ENCODE measurements at regions not wholly inside any gene's neighbourhood (a gene's known extent, or its start where the extent isn't known, plus 50 kb on each side); places are given as distances from the start of the nearest gene placed in this dataset.
"Not testable (repeated sequence)": the region's sequence is repeated elsewhere in the genome, so short reads cannot be mapped to it uniquely, and the experiment has no call there.

DNA sequence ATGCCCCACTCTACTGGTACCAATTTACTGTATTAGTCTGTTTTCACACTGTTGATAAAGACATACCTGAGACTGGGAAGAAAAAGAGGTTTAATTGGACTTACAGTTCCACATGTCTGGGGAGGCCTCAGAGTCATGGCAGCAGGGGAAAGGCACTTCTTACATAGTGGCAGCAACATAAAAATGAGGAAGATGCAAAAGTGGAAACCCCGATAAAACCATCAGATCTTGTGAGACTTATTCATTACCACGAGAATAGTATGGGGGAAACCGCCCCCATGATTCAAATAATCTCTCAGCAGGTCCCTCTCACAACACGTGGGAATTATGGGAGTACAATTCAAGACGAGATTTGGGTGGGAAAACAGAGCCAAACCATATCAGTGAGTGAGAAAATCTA lies 251.2 kb downstream of the SATB1 start:
- H3K36me3 Mint-ChIP-seq; H3K36me3 ChIP-seq (ENCODE audit: insufficient read depth, low read length); H3K27ac Mint-ChIP-seq; H3K9me3 ChIP-seq (ENCODE audit: control insufficient read depth in 1 of 2, low read length in 2 of 2); H3K4me3 Mint-ChIP-seq; H3K4me3 ChIP-seq (ENCODE audit: low read length in 2 of 2); H3K27ac ChIP-seq (ENCODE audit: low read depth, low read length); H3K4me1 Mint-ChIP-seq; H3K9me3 Mint-ChIP-seq; intact Hi-C loops (cut with micrococcal nuclease); DNase-seq; H3K27me3 ChIP-seq (ENCODE audit: insufficient read depth, low read length); CTCF ChIA-PET (ENCODE audit: partially characterized antibody); POLR2A ChIA-PET (ENCODE audit: partially characterized antibody); H3K27me3 Mint-ChIP-seq; H3K4me1 ChIP-seq (ENCODE audit: insufficient read depth, low read length): not testable (repeated sequence)

DNA sequence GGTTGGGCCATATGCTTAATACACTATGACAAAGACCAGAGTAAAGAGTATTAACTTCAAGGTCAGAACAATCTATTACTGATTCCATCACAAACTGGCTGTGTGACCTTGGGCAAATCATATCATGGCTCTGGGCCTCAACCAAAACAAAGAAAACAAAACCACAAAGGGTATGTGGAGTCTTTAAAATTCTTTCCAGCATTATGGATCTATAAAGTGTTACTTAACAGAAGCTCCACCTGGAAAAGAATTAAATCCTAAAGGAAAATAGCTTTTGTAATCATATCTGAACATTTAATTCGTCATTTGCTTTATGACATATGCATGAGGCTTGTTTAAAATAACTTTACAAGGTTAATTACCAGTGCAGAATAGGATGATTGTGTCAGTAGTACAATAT lies 265.5 kb downstream of the SATB1 start:
- intact Hi-C loops (cut with micrococcal nuclease): no loop called here
- Histone ChIP-seq H3K4me1 (ENCODE audit: insufficient read depth, low read length) (no peaks in the 10 kb centered on the region), H3K9me3 (ENCODE audit: control insufficient read depth in 1 of 2, low read length in 2 of 2) (no peaks in the 10 kb centered on the region), H3K36me3 (ENCODE audit: insufficient read depth, low read length) (no peaks in the 10 kb centered on the region), H3K27me3 (ENCODE audit: insufficient read depth, low read length) (no peaks in the 10 kb centered on the region), H3K27ac (ENCODE audit: low read depth, low read length) (no peak overlapping the region), H3K4me3 (ENCODE audit: low read length in 2 of 2) (no peak overlapping the region)
- Mint-ChIP-seq H3K36me3 (no peaks in the 10 kb centered on the region), H3K4me3 (no peak overlapping the region), H3K4me1 (no peaks in the 10 kb centered on the region), H3K27me3 (peaks cover 4 to 9% of the 10 kb centered on the region in 2 donors), H3K9me3 (no peaks in the 10 kb centered on the region), H3K27ac (no peak overlapping the region)
- no peak for DNase-seq
- POLR2A ChIA-PET (ENCODE audit: partially characterized antibody): no interaction called here
- CTCF ChIA-PET (ENCODE audit: partially characterized antibody): no interaction called here

GRCh38 chr3:18153571-18154173 lies 271.5 kb downstream of the SATB1 start:
- POLR2A ChIA-PET (ENCODE audit: partially characterized antibody): no interaction called here
- no peaks in the 10 kb centered on the region for H3K27me3 ChIP-seq (ENCODE audit: insufficient read depth, low read length)
- H3K27ac ChIP-seq (ENCODE audit: low read depth, low read length): no peak overlapping the region
- H3K9me3 ChIP-seq (ENCODE audit: control insufficient read depth in 1 of 2, low read length in 2 of 2): no peaks in the 10 kb centered on the region
- no peaks in the 10 kb centered on the region for H3K36me3 ChIP-seq (ENCODE audit: insufficient read depth, low read length)
- no peaks in the 10 kb centered on the region for H3K4me1 ChIP-seq (ENCODE audit: insufficient read depth, low read length)
- Mint-ChIP-seq H3K4me1 (no peaks in the 10 kb centered on the region), H3K36me3 (no peaks in the 10 kb centered on the region), H3K9me3 (no peaks in the 10 kb centered on the region), H3K4me3 (no peak overlapping the region), H3K27me3 (peaks cover 2 to 10% of the 10 kb centered on the region in 2 donors), H3K27ac (no peak overlapping the region)
- CTCF ChIA-PET (ENCODE audit: partially characterized antibody): interaction anchor here (0.9 kb wide), 1 partner anchor 12 kb away, joined by 4 read pairs; no protein-coding TSS in a partner anchor
- no peak overlapping the region for H3K4me3 ChIP-seq (ENCODE audit: low read length in 2 of 2)
- DNase-seq: no peak
- intact Hi-C loops (cut with micrococcal nuclease): no loop called here

- H3K27me3 ChIP-seq (ENCODE audit: insufficient read depth, low read length): no peaks in the 10 kb centered on the region
- no peaks in the 10 kb centered on the region for H3K36me3 ChIP-seq (ENCODE audit: insufficient read depth, low read length)
- no peak overlapping the region for H3K4me3 ChIP-seq (ENCODE audit: low read length in 2 of 2)
- no peak overlapping the region for H3K27ac ChIP-seq (ENCODE audit: low read depth, low read length)
- Mint-ChIP-seq H3K36me3 (no peaks in the 10 kb centered on the region), H3K4me1 (no peaks in the 10 kb centered on the region), H3K9me3 (no peaks in the 10 kb centered on the region), H3K4me3 (no peak overlapping the region), H3K27ac (no peak overlapping the region), H3K27me3 (peaks cover 3 to 10% of the 10 kb centered on the region in 2 donors)
- ChIA-PET CTCF (ENCODE audit: partially characterized antibody) (no interaction called here), POLR2A (ENCODE audit: partially characterized antibody) (no interaction called here)
- intact Hi-C loops (cut with micrococcal nuclease): no loop called here
- DNase-seq: no peak
- no peaks in the 10 kb centered on the region for H3K4me1 ChIP-seq (ENCODE audit: insufficient read depth, low read length)
- H3K9me3 ChIP-seq (ENCODE audit: control insufficient read depth in 1 of 2, low read length in 2 of 2): no peaks in the 10 kb centered on the region
Observed at GRCh38 chr3:18151199-18151598, 273.9 kb downstream of the SATB1 start.

DNA sequence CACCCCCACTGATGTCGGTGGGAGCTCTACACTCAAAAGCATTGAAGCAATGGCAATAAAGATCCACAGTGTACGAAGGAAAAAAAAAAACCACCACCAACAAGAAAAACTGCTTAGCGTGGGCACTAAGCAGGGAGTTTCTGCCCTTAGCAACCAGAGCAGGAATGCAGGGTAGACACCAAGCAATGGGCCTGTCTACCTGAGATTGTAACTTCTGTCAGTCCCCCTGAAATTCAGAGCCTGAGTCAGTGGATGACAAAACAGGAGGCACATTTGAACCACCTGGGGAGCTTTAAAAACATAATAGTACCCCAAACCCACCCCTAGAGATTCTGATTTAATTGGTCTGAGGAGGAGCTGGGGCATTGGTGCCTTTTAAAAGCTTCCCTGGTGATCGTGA lies 275.2 kb downstream of the SATB1 start:
- Mint-ChIP-seq H3K27me3 (peaks cover 3 to 10% of the 10 kb centered on the region in 2 donors), H3K4me1 (no peaks in the 10 kb centered on the region), H3K4me3 (no peak overlapping the region), H3K9me3 (peaks cover 0 to 2% (median 0%) of the 10 kb centered on the region in 8 donors), H3K36me3 (no peaks in the 10 kb centered on the region), H3K27ac (no peak overlapping the region)
- intact Hi-C loops (cut with micrococcal nuclease): no loop called here
- Histone ChIP-seq H3K27ac (ENCODE audit: low read depth, low read length) (no peak overlapping the region), H3K4me3 (ENCODE audit: low read length in 2 of 2) (no peak overlapping the region), H3K36me3 (ENCODE audit: insufficient read depth, low read length) (no peaks in the 10 kb centered on the region), H3K27me3 (ENCODE audit: insufficient read depth, low read length) (no peaks in the 10 kb centered on the region), H3K9me3 (ENCODE audit: control insufficient read depth in 1 of 2, low read length in 2 of 2) (no peaks in the 10 kb centered on the region), H3K4me1 (ENCODE audit: insufficient read depth, low read length) (no peaks in the 10 kb centered on the region)
- ChIA-PET CTCF (ENCODE audit: partially characterized antibody) (no interaction called here), POLR2A (ENCODE audit: partially characterized antibody) (no interaction called here)
- no peak for DNase-seq

GRCh38 chr3:18149386-18149785 lies 275.8 kb downstream of the SATB1 start:
- Mint-ChIP-seq H3K27me3 (peaks cover 3 to 10% of the 10 kb centered on the region in 2 donors), H3K4me1 (no peaks in the 10 kb centered on the region), H3K4me3 (no peak overlapping the region), H3K9me3 (peaks cover 0 to 2% (median 0%) of the 10 kb centered on the region in 8 donors), H3K27ac (no peak overlapping the region), H3K36me3 (no peaks in the 10 kb centered on the region)
- no peaks in the 10 kb centered on the region for H3K27me3 ChIP-seq (ENCODE audit: insufficient read depth, low read length)
- intact Hi-C loops (cut with micrococcal nuclease): no loop called here
- CTCF ChIA-PET (ENCODE audit: partially characterized antibody): no interaction called here
- H3K4me3 ChIP-seq (ENCODE audit: low read length in 2 of 2): no peak overlapping the region
- POLR2A ChIA-PET (ENCODE audit: partially characterized antibody): no interaction called here
- H3K9me3 ChIP-seq (ENCODE audit: control insufficient read depth in 1 of 2, low read length in 2 of 2): no peaks in the 10 kb centered on the region
- no peak overlapping the region for H3K27ac ChIP-seq (ENCODE audit: low read depth, low read length)
- no peaks in the 10 kb centered on the region for H3K4me1 ChIP-seq (ENCODE audit: insufficient read depth, low read length)
- no peak for DNase-seq
- H3K36me3 ChIP-seq (ENCODE audit: insufficient read depth, low read length): no peaks in the 10 kb centered on the region

DNA sequence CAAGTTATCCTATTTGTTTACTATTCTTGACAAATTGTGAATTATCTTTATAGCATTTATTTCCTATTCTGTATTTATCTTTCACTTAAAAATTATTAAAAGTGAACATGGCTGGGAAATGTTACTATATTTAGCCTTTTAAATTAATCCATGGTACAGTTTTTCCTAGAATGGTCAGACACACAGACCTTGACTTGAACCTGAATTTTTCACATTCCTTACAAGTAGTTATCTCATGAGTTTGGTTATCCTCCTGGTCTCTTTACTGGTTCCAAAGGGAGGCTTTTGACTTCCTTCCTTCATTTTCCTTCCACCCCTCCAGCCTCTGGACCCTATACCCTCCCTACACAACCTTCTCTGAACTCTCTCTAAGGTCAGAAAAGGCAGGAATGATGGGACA lies 280.6 kb downstream of the SATB1 start:
- Histone ChIP-seq H3K36me3 (ENCODE audit: insufficient read depth, low read length) (no peaks in the 10 kb centered on the region), H3K4me1 (ENCODE audit: insufficient read depth, low read length) (no peaks in the 10 kb centered on the region), H3K27me3 (ENCODE audit: insufficient read depth, low read length) (no peaks in the 10 kb centered on the region), H3K4me3 (ENCODE audit: low read length in 2 of 2) (no peak overlapping the region), H3K27ac (ENCODE audit: low read depth, low read length) (no peak overlapping the region), H3K9me3 (ENCODE audit: control insufficient read depth in 1 of 2, low read length in 2 of 2) (no peaks in the 10 kb centered on the region)
- Mint-ChIP-seq H3K4me1 (no peaks in the 10 kb centered on the region), H3K9me3 (peaks cover 0 to 2% (median 0%) of the 10 kb centered on the region in 8 donors), H3K36me3 (no peaks in the 10 kb centered on the region), H3K27me3 (peaks cover 2 to 3% of the 10 kb centered on the region in 2 donors), H3K27ac (no peak overlapping the region), H3K4me3 (no peak overlapping the region)
- ChIA-PET POLR2A (ENCODE audit: partially characterized antibody) (no interaction called here), CTCF (ENCODE audit: partially characterized antibody) (no interaction called here)
- no peak for DNase-seq
- intact Hi-C loops (cut with micrococcal nuclease): no loop called here

GRCh38 chr3:18143258-18143780 lies 281.8 kb downstream of the SATB1 start:
- Mint-ChIP-seq H3K4me3 (no peak overlapping the region), H3K27me3 (peaks cover 0 to 3% of the 10 kb centered on the region in 2 donors), H3K36me3 (no peaks in the 10 kb centered on the region), H3K9me3 (peaks cover 0 to 2% (median 0%) of the 10 kb centered on the region in 8 donors), H3K4me1 (no peaks in the 10 kb centered on the region), H3K27ac (no peak overlapping the region)
- CTCF ChIA-PET (ENCODE audit: partially characterized antibody): no interaction called here
- intact Hi-C loops (cut with micrococcal nuclease): no loop called here
- H3K9me3 ChIP-seq (ENCODE audit: control insufficient read depth in 1 of 2, low read length in 2 of 2): no peaks in the 10 kb centered on the region
- H3K27ac ChIP-seq (ENCODE audit: low read depth, low read length): no peak overlapping the region
- POLR2A ChIA-PET (ENCODE audit: partially characterized antibody): no interaction called here
- no peak for DNase-seq
- no peaks in the 10 kb centered on the region for H3K4me1 ChIP-seq (ENCODE audit: insufficient read depth, low read length)
- H3K4me3 ChIP-seq (ENCODE audit: low read length in 2 of 2): no peak overlapping the region
- no peaks in the 10 kb centered on the region for H3K36me3 ChIP-seq (ENCODE audit: insufficient read depth, low read length)
- no peaks in the 10 kb centered on the region for H3K27me3 ChIP-seq (ENCODE audit: insufficient read depth, low read length)

Measured in CD4-positive, alpha-beta memory T cell (primary cell).